ENCODE measurements at regions not wholly inside any gene's neighbourhood (a gene's known extent, or its start where the extent isn't known, plus 50 kb on each side); places are given as distances from the start of the nearest gene placed in this dataset.
"Not testable (repeated sequence)": the region's sequence is repeated elsewhere in the genome, so short reads cannot be mapped to it uniquely, and the experiment has no call there.

DNA sequence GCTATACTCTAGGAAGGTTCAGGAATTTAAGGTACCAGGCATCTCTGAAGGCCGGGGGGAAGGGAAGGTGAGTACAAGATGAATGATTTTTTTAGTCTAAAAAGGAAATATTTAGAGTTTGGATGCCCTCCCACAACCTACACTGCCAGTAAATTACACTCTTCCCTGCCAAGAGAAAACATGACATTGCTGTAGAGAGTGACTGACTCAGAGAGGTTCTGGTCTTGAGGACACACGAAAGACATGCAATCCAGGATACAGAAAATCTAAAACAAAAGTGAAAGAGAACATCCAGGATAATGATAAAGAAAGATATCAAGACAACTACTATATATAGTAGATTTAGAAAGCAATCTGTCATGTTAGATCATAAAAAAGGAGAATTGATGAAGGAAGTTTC lies 200.5 kb downstream of the TYW3 start:
- DNase-seq (ENCODE audit: low read depth in 2 of 2): no peak
- H3K4me3 ChIP-seq (replicated peaks in 1 of 2; ENCODE audit: low read depth in 2 of 2, low read length in 2 of 2): no peak overlapping the region
- TF ChIP-seq, protein P1, sequence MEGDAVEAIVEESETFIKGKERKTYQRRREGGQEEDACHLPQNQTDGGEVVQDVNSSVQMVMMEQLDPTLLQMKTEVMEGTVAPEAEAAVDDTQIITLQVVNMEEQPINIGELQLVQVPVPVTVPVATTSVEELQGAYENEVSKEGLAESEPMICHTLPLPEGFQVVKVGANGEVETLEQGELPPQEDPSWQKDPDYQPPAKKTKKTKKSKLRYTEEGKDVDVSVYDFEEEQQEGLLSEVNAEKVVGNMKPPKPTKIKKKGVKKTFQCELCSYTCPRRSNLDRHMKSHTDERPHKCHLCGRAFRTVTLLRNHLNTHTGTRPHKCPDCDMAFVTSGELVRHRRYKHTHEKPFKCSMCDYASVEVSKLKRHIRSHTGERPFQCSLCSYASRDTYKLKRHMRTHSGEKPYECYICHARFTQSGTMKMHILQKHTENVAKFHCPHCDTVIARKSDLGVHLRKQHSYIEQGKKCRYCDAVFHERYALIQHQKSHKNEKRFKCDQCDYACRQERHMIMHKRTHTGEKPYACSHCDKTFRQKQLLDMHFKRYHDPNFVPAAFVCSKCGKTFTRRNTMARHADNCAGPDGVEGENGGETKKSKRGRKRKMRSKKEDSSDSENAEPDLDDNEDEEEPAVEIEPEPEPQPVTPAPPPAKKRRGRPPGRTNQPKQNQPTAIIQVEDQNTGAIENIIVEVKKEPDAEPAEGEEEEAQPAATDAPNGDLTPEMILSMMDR (IDR thresholded peaks at IDR 0.05; ENCODE audit: low read depth, low read length): no peak

DNA sequence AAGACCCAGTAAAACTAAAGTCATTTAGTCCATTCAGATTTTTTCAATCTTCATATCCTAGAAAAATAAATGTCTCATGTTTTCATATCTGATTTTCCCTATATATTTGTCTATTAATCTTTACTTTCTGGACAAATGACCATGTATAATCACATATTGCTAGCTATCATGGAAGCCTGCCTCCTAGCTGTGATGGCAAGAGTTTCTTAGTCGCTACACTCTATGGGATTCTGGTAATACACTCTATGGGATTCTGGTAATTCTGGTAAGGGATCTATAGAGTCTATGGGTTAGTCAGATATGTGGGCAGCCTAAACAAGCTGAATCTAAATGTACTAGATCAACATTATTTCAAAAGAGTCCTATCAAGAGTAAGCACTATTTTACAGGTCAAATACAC lies 198.7 kb upstream of the LHX8 start:
- TF ChIP-seq, protein P1 (IDR thresholded peaks at IDR 0.05; ENCODE audit: low read depth, low read length): no peak
- H3K4me3 ChIP-seq (replicated peaks in 1 of 2; ENCODE audit: low read depth in 2 of 2, low read length in 2 of 2): no peak overlapping the region
- DNase-seq (ENCODE audit: low read depth in 2 of 2): no peak

DNA sequence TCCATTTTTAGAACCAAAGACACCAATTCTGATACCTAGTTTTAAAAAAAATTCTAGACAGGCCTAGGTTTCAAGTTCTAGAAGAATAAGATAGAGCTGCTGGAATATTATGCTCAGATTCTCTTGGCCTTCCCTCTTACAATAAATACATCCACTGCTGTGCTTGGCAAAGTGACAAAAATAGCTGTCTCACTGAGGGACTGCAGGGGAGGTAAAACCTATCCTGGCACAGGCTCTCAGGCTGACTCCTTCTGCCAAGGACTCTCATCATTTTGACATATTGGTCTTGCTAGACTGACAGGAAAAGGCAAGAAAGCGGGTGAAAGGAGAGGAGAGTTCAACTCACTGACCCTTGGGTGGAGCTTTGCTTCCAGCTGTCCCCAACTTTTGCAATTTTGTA lies 197.0 kb upstream of the LHX8 start:
- no peak for DNase-seq (ENCODE audit: low read depth in 2 of 2)
- H3K4me3 ChIP-seq (replicated peaks in 1 of 2; ENCODE audit: low read depth in 2 of 2, low read length in 2 of 2): no peak overlapping the region
- TF ChIP-seq, protein P1 (IDR thresholded peaks at IDR 0.05; ENCODE audit: low read depth, low read length): no peak

DNA sequence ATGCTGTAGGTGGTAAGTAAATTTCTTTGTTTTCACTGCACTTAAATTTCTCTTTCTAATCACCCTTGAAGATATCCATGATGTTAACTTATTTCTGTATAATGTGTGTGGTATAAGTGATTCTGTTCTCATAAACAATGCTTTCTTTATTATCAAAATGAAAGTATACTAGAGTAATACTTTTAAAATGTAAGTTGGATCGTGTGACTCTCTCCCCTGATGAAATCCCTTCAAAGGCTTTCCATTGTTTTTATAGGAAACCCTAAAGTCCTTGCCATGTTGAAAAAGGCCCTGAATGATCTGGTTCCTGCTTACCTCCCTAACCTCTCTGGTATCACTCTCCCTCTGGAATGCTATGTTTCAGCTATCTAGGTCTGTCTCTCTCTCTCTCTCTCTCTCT lies 191.1 kb upstream of the LHX8 start:
- H3K4me3 ChIP-seq (replicated peaks in 1 of 2; ENCODE audit: low read depth in 2 of 2, low read length in 2 of 2): no peak overlapping the region
- DNase-seq (ENCODE audit: low read depth in 2 of 2): no peak
- TF ChIP-seq, protein P1 (IDR thresholded peaks at IDR 0.05; ENCODE audit: low read depth, low read length): no peak

DNA sequence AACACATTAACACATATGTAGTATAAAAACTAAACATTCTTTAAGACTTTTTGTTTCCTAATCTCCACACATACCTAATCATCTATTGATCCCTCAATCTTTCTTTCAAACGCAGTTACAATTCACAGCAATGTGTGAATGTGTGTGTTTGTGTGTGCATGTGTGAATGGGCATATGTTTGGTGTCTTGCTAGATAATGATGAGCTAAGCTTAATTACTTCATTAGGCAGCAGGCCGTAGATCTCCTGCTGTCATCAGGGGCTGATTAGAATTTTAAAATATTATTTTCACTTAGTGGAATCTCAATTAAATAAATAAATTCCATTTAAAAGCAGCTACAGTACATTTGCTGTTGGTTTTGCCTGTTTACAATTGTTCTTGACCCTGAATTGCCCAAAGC lies 187.8 kb upstream of the LHX8 start:
- TF ChIP-seq, protein P1 (IDR thresholded peaks at IDR 0.05; ENCODE audit: low read depth, low read length): no peak
- H3K4me3 ChIP-seq (replicated peaks in 1 of 2; ENCODE audit: low read depth in 2 of 2, low read length in 2 of 2): no peak overlapping the region
- DNase-seq (ENCODE audit: low read depth in 2 of 2): no peak

DNA sequence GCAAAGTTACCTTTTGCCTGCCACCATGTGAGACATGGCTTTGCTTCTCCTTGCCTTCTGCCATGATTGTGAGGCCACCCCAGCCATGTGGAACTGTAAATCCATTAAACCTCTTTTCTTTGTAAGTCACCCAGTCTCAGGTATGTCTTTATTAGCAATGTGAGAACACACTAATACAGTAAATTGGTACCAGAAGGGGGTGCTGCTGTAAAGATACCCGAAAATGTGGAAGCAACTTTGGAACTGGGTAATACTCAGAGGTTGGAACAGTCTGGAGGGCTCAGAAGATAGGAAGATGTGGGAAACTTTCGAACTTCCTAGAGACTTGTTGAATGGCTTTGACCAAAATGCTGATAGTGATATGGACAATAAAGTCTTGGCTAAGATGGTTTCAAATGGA lies 184.8 kb upstream of the LHX8 start:
- H3K4me3 ChIP-seq (replicated peaks in 1 of 2; ENCODE audit: low read depth in 2 of 2, low read length in 2 of 2); DNase-seq (ENCODE audit: low read depth in 2 of 2): not testable (repeated sequence)

DNA sequence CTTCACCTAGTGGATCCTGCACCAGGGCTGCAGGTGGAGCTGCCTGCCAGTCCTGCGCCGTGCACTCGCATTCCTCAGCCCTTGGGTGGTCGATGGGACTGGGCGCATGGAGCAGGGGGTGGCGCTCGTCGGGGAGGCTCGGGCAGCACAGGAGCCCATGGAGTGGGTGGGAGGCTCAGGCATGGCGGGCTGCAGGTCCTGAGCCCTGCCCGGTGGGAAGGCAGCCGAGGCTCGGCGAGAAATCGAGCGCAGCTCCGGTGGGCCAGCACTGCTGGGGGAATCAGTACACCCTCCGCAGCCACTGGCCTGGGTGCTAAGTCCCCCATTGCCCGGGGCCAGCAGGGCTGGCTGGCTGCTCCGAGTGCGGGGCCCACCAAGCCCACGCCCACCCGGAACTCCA lies 182.2 kb upstream of the LHX8 start:
- not testable (repeated sequence) for DNase-seq (ENCODE audit: low read depth in 2 of 2); H3K4me3 ChIP-seq (replicated peaks in 1 of 2; ENCODE audit: low read depth in 2 of 2, low read length in 2 of 2)

DNA sequence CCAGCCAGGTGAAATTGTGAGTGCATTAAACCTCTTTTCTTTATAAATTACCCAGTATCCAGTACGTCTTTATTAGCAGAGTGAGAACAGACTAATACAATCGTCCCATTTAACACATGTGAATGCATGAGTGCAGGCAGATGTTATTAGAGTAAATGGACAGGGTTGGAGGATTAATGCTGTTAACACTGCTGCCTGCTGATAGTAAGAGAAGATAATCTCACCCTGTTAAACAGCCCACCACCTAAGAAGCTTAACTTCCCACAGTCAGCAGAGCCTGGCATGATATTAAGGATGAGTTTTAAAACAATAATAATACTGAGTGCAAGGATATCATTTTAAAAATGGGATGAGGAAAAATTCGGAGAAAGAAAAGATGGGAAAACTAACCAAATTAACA lies 181.4 kb upstream of the LHX8 start:
- no peak overlapping the region for H3K4me3 ChIP-seq (replicated peaks in 1 of 2; ENCODE audit: low read depth in 2 of 2, low read length in 2 of 2)
- TF ChIP-seq, protein P1 (IDR thresholded peaks at IDR 0.05; ENCODE audit: low read depth, low read length): no peak
- DNase-seq (ENCODE audit: low read depth in 2 of 2): no peak
